ENCODE measurements at regions not wholly inside any gene's neighbourhood (a gene's known extent, or its start where the extent isn't known, plus 50 kb on each side); places are given as distances from the start of the nearest gene placed in this dataset.

GRCh38 chr5:173719731-173720082, 103.3 kb upstream of the BOD1 start:
- no peak for DNase-seq (ENCODE audit: low spot score)

- DNase-seq (ENCODE audit: low spot score) = no peak
Measured at GRCh38 chr5:173720286-173720952, 104.0 kb upstream of the BOD1 start.

- DNase-seq (ENCODE audit: low spot score) = no peak
Measured at GRCh38 chr5:173720953-173721600, 104.6 kb upstream of the BOD1 start.

- DNase-seq (ENCODE audit: low spot score) = no peak
Measured at GRCh38 chr5:173721601-173722232, 105.3 kb upstream of the BOD1 start.

- DNase-seq (ENCODE audit: low spot score) = no peak
Measured at GRCh38 chr5:173726846-173727557, 110.6 kb upstream of the BOD1 start.

GRCh38 chr5:173727839-173728778, 111.7 kb upstream of the BOD1 start:
- no peak for DNase-seq (ENCODE audit: low spot score)

- no peak for DNase-seq (ENCODE audit: low spot score)
Measured at GRCh38 chr5:173729079-173729765, 112.8 kb upstream of the BOD1 start.

- no peak for DNase-seq (ENCODE audit: low spot score)
Measured at GRCh38 chr5:173730632-173731298, 114.3 kb upstream of the BOD1 start.

GRCh38 chr5:173733021-173733420, 116.6 kb upstream of the BOD1 start:
- DNase-seq (ENCODE audit: low spot score) = no peak

- DNase-seq (ENCODE audit: low spot score) = no peak
Measured at GRCh38 chr5:173733425-173733824, 117.0 kb upstream of the BOD1 start.

- DNase-seq (ENCODE audit: low spot score) = no peak
Measured at GRCh38 chr5:173733831-173734501, 117.5 kb upstream of the BOD1 start.

GRCh38 chr5:173734716-173735115, 118.3 kb upstream of the BOD1 start:
- no peak for DNase-seq (ENCODE audit: low spot score)

- DNase-seq (ENCODE audit: low spot score) = no peak
Measured at GRCh38 chr5:173735184-173735583, 118.7 kb upstream of the BOD1 start.

- no peak for DNase-seq (ENCODE audit: low spot score)
Measured at GRCh38 chr5:173735691-173736090, 119.2 kb upstream of the BOD1 start.

- no peak for DNase-seq (ENCODE audit: low spot score)
Measured at GRCh38 chr5:173736374-173736773, 119.9 kb upstream of the BOD1 start.

- DNase-seq (ENCODE audit: low spot score) = no peak
Measured at GRCh38 chr5:173736923-173737412, 120.5 kb upstream of the BOD1 start.

GRCh38 chr5:173739741-173740140, 123.3 kb upstream of the BOD1 start:
- no peak for DNase-seq (ENCODE audit: low spot score)

- no peak for DNase-seq (ENCODE audit: low spot score)
Measured at GRCh38 chr5:173740400-173740799, 124.0 kb upstream of the BOD1 start.

- no peak for DNase-seq (ENCODE audit: low spot score)
Measured at GRCh38 chr5:173741087-173741486, 124.6 kb upstream of the BOD1 start.
